ENCODE measurements at regions not wholly inside any gene's neighbourhood (a gene's known extent, or its start where the extent isn't known, plus 50 kb on each side); places are given as distances from the start of the nearest gene placed in this dataset.

DNA sequence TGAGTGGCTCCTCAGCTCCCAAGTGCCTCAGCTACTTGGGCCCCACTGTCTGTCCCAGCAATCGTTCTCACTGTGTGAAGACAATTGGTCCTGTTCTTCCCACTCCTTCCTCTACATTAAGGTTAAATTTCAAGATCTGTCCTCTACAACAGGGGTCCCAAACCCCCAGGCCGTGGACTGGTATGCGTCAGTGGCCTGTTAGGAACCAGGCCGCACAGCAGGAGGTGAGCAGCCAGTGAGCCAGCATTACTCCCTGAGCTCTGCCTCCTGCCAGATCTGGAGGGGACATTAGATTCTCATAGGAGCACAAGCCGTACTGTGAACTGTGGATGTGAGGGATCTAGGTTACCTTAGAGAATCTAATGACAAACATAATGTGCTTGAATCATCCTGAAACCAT is 376.9 kb upstream of the FZD8 start:
- Histone ChIP-seq H3K9me3 (no peaks in the 10 kb centered on the region), H3K27me3 (no peaks in the 10 kb centered on the region), H3K4me1 (peaks cover 0 to 4% of the 10 kb centered on the region in 2 donors), H3K4me3 (no peak overlapping the region), H3K27ac (no peak overlapping the region), H3K36me3 (no peaks in the 10 kb centered on the region)
- no peak for DNase-seq (ENCODE audit: low spot score)
- TF ChIP-seq, protein P1, sequence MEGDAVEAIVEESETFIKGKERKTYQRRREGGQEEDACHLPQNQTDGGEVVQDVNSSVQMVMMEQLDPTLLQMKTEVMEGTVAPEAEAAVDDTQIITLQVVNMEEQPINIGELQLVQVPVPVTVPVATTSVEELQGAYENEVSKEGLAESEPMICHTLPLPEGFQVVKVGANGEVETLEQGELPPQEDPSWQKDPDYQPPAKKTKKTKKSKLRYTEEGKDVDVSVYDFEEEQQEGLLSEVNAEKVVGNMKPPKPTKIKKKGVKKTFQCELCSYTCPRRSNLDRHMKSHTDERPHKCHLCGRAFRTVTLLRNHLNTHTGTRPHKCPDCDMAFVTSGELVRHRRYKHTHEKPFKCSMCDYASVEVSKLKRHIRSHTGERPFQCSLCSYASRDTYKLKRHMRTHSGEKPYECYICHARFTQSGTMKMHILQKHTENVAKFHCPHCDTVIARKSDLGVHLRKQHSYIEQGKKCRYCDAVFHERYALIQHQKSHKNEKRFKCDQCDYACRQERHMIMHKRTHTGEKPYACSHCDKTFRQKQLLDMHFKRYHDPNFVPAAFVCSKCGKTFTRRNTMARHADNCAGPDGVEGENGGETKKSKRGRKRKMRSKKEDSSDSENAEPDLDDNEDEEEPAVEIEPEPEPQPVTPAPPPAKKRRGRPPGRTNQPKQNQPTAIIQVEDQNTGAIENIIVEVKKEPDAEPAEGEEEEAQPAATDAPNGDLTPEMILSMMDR (IDR thresholded peaks at IDR 0.05): no peak

DNA sequence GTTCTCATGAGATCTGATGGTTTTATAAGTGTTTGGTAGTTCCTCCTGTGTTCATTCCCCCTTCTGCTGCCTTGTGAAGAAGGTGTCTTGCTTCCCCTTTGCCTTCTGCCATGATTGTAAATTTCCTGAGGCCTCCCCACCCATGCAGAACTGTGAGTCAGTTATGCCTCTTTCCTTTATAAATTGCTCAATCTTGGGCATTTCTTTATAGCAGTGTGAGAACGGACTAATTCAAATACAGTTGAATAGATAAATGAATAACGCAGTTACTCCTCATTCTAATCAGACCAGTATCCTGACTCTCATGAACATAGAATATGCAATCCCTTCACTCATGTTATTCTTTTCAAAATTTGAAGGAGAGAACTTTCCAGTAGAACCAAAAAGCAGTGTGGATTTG is 375.0 kb upstream of the FZD8 start:
- no peaks in the 10 kb centered on the region for H3K27me3 ChIP-seq
- no peaks in the 10 kb centered on the region for H3K4me1 ChIP-seq
- no peak overlapping the region for H3K27ac ChIP-seq
- TF ChIP-seq, protein P1 (IDR thresholded peaks at IDR 0.05): no peak
- no peak overlapping the region for H3K4me3 ChIP-seq
- DNase-seq (ENCODE audit: low spot score): no peak
- H3K36me3 ChIP-seq: no peaks in the 10 kb centered on the region
- H3K9me3 ChIP-seq: no peaks in the 10 kb centered on the region

DNA sequence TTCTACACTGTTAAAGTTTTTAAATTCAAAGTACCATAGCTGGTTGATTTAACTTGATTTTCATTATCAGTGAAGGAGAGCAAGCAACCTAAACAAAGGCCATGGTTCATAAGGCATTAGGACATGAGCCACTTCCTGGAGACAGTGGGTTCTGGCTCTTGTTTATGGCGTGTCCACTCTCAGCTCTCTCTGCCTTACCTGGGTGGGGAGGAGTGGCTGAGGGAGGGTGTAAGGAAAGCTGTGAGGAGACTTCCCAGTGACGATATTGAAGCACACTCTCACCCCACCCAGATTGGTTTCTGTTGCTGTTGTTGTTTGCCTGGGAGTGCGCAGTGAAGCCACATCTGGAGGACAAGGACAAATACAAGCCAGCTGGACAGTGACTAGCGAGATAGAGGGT is 365.3 kb upstream of the FZD8 start:
- DNase-seq (ENCODE audit: low spot score): no peak
- Histone ChIP-seq H3K4me3 (no peak overlapping the region), H3K9me3 (no peaks in the 10 kb centered on the region), H3K27me3 (no peaks in the 10 kb centered on the region), H3K27ac (no peak overlapping the region), H3K4me1 (peaks cover 0 to 8% of the 10 kb centered on the region in 2 donors), H3K36me3 (no peaks in the 10 kb centered on the region)
- TF ChIP-seq, protein P1 (IDR thresholded peaks at IDR 0.05): no peak

DNA sequence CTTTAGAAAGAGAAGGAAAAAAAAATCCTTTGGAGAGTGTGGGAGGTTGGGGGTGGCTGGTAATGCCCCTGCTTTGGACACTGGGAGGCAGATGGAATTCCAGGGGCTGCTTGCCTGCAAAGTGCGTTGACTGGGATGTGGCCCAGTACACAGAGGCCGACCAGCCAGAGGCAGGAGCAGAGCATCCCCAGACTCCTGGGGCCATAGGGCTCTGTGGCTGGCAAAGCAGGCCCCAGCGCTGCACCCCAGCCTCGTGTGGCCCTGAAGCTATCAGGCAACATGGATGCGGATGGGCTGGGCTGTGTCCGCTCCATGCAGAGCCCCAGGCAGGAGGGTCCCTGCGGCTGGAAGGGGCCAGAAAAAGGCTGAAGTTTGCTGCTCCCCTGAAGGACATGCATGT is 361.6 kb upstream of the FZD8 start:
- TF ChIP-seq, protein P1 (IDR thresholded peaks at IDR 0.05): no peak
- Histone ChIP-seq H3K4me1 (peaks cover 0 to 8% of the 10 kb centered on the region in 2 donors), H3K36me3 (no peaks in the 10 kb centered on the region), H3K27me3 (no peaks in the 10 kb centered on the region), H3K27ac (no peak overlapping the region), H3K9me3 (no peaks in the 10 kb centered on the region), H3K4me3 (no peak overlapping the region)
- no peak for DNase-seq (ENCODE audit: low spot score)

DNA sequence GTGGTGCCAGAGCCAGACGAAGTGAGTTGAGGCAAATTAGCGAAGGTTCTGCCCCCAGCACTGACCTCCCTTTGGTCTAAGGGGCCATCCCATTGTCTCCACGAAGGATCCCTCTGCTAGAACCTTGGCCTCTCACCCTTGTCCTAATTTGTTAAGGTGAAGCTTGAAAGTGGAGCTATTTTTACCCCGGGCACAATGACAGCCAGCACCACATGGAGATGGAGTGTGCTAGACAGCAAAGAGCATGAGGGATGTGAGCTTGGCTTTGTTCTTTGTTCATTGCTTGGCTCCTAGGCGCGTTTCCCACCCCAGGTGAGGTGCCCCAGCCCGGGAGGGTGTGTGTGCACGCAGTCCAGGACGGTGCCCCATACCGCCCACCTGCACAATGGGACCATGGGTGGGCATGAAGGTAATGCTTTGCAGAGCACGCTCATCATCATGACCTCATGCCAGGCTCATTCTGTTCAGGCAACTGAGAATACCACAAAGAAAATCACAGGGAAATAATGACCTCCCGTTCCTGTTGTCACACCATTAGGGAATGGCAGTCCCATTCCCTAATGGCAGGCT is 361.0 kb upstream of the FZD8 start:
- TF ChIP-seq, protein P1 (IDR thresholded peaks at IDR 0.05): no peak
- H3K27ac ChIP-seq: no peak overlapping the region
- no peak for DNase-seq (ENCODE audit: low spot score)
- no peaks in the 10 kb centered on the region for H3K36me3 ChIP-seq
- no peaks in the 10 kb centered on the region for H3K27me3 ChIP-seq
- no peak overlapping the region for H3K4me3 ChIP-seq
- H3K4me1 ChIP-seq: peaks cover 0 to 8% of the 10 kb centered on the region in 2 donors
- no peaks in the 10 kb centered on the region for H3K9me3 ChIP-seq

DNA sequence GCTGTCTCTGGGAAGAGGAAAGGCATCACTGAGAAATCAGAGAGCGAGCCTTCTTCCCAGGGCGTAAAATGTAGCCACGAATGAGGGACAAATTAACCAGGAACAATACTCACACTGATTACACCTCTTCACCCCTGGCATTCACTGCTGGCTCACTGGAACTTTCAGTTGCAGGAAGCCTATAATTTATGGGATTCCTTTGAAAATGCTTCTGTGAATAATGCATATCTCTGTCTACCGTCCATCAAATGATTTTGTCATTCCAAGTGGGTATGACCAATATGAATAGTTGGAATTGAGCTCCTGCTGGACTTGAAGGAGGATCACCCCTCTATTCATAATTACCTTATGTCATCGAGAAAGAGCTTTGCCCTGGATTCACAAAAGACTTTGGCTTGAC is 360.3 kb upstream of the FZD8 start:
- H3K36me3 ChIP-seq: no peaks in the 10 kb centered on the region
- DNase-seq (ENCODE audit: low spot score): no peak
- H3K27ac ChIP-seq: no peak overlapping the region
- TF ChIP-seq, protein P1 (IDR thresholded peaks at IDR 0.05): no peak
- H3K4me3 ChIP-seq: no peak overlapping the region
- peaks cover 0 to 8% of the 10 kb centered on the region in 2 donors for H3K4me1 ChIP-seq
- no peaks in the 10 kb centered on the region for H3K27me3 ChIP-seq
- no peaks in the 10 kb centered on the region for H3K9me3 ChIP-seq

Measured in right atrium auricular region (tissue), 2 donors.